GM20431 (cell line): ENCODE measurements at regions not wholly inside any gene's neighbourhood (a gene's known extent, or its start where the extent isn't known, plus 50 kb on each side); places are given as distances from the start of the nearest gene placed in this dataset.

Source experiments
- in situ Hi-C: fragments of 300-500 bp; cut with MseI, MboI; formaldehyde crosslinking; loops from one replicate; pipeline ENCODE4 v1.15.0; 2020; ENCODE audit warnings: low sequenced_read_pairs; ENCODE audit not compliant: unreplicated experiment

GRCh38 chr6:166778046-166778445 lies 151.0 kb upstream of the RPS6KA2 start:
- in situ Hi-C loops, result loop anchor here (10.0 to 25.0 kb wide), 2 partner anchors 159 to 357 kb away; no protein-coding TSS in a partner anchor

GRCh38 chr6:166777096-166777630 lies 150.1 kb upstream of the RPS6KA2 start:
- in situ Hi-C loops, result loop anchor here (10.0 to 25.0 kb wide), 2 partner anchors 160 to 358 kb away; no protein-coding TSS in a partner anchor

GRCh38 chr6:166776571-166776970 lies 149.5 kb upstream of the RPS6KA2 start:
- in situ Hi-C loops, result loop anchor here (10.0 to 25.0 kb wide), 2 partner anchors 161 to 358 kb away; no protein-coding TSS in a partner anchor

- in situ Hi-C loops, result loop anchor here (10.0 to 25.0 kb wide), 2 partner anchors 161 to 359 kb away; no protein-coding TSS in a partner anchor
These were observed 148.8 kb upstream of the RPS6KA2 start for GRCh38 chr6:166775923-166776220.

GRCh38 chr6:166775180-166775922 lies 148.3 kb upstream of the RPS6KA2 start:
- in situ Hi-C loops, result loop anchor here (10.0 to 25.0 kb wide), 2 partner anchors 162 to 359 kb away; no protein-coding TSS in a partner anchor

- in situ Hi-C loops, result loop anchor here (10.0 to 25.0 kb wide), 2 partner anchors 163 to 360 kb away; no protein-coding TSS in a partner anchor
These were observed 147.7 kb upstream of the RPS6KA2 start for GRCh38 chr6:166774770-166775169.

GRCh38 chr6:166774292-166774691 lies 147.2 kb upstream of the RPS6KA2 start:
- in situ Hi-C loops, result loop anchor here (10.0 kb wide), 1 partner anchor 361 kb away; no protein-coding TSS in a partner anchor

GRCh38 chr6:166772518-166772917 lies 145.5 kb upstream of the RPS6KA2 start:
- in situ Hi-C loops, result loop anchor here (10.0 kb wide), 1 partner anchor 362 kb away; no protein-coding TSS in a partner anchor

- in situ Hi-C loops, result loop anchor here (10.0 kb wide), 1 partner anchor 363 kb away; no protein-coding TSS in a partner anchor
These were observed 144.7 kb upstream of the RPS6KA2 start for GRCh38 chr6:166771701-166772100.

GRCh38 chr6:166770216-166771116 lies 143.4 kb upstream of the RPS6KA2 start:
- in situ Hi-C loops, result loop anchor here (10.0 kb wide), 1 partner anchor 364 kb away; no protein-coding TSS in a partner anchor

GRCh38 chr6:166769648-166770047 lies 142.6 kb upstream of the RPS6KA2 start:
- in situ Hi-C loops, result loop anchor here (10.0 kb wide), 1 partner anchor 365 kb away; no protein-coding TSS in a partner anchor

GRCh38 chr6:166768761-166769160 lies 141.7 kb upstream of the RPS6KA2 start:
- in situ Hi-C loops, result no loop called here

- in situ Hi-C loops, result no loop called here
These were observed 140.2 kb upstream of the RPS6KA2 start for GRCh38 chr6:166767230-166767629.

- in situ Hi-C loops, result no loop called here
These were observed 139.7 kb upstream of the RPS6KA2 start for GRCh38 chr6:166766769-166767168.

GRCh38 chr6:166765234-166765541 lies 138.1 kb upstream of the RPS6KA2 start:
- in situ Hi-C loops, result no loop called here

GRCh38 chr6:166764473-166765233 lies 137.6 kb upstream of the RPS6KA2 start:
- in situ Hi-C loops, result no loop called here

- in situ Hi-C loops, result no loop called here
These were observed 136.8 kb upstream of the RPS6KA2 start for GRCh38 chr6:166763606-166764472.

- in situ Hi-C loops, result no loop called here
These were observed 134.8 kb upstream of the RPS6KA2 start for GRCh38 chr6:166761801-166762200.

GRCh38 chr6:166760288-166760687 lies 133.2 kb upstream of the RPS6KA2 start:
- in situ Hi-C loops, result no loop called here
